ENCODE measurements at regions not wholly inside any gene's neighbourhood (a gene's known extent, or its start where the extent isn't known, plus 50 kb on each side); places are given as distances from the start of the nearest gene placed in this dataset.
A peak's percentile ranks its signal among the peaks of the same experiment; 100 is the strongest.

DNA sequence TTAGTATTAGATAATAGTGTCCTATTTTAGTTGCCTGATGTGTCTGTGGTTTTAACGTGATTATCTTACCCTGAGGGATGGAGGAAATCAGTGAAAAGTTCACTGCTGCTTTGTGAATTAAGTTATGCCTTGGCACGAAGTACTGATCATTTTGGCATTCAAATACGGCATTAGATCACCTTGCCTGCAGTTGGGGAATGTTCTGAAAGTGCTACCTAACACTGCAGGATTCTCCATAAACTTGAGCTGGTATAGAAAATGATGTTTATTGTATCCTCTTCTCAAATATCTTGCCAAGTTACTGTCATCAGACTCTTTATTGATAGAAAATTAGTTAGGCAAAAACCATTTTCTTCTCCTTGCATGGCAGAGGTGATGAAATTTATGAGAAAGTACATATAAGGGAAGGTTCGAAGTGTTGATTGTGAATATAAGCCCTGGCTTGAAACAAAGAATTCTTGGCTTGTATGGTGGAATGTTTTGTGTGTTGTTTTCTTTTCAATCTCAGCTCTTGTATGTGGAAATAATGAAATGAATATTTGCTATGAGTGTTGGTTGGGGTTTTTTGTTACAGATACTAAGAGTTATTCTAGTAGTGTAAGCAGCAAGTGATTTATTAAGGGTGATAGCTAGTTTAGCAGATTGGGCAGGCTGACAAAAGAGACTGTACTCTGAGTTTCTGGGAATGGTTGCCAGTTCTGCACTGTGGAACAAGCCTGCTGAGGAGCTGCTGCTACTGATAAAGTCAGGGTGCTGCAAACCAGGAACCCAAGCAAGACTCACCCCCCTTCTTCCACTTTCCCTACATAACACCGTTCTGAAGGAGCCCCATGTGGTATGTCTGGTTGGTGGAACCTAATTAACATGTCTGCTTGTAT is 448.3 kb downstream of the PCNX1 start:
- TF ChIP-seq POLR2AphosphoS5 (IDR thresholded peaks at IDR 0.05) (peak; percentile 73), POLR2A (IDR thresholded peaks at IDR 0.05) (no peak), EP300 (IDR thresholded peaks at IDR 0.05) (no peak)
